ENCODE measurements at regions not wholly inside any gene's neighbourhood (a gene's known extent, or its start where the extent isn't known, plus 50 kb on each side); places are given as distances from the start of the nearest gene placed in this dataset.

DNA sequence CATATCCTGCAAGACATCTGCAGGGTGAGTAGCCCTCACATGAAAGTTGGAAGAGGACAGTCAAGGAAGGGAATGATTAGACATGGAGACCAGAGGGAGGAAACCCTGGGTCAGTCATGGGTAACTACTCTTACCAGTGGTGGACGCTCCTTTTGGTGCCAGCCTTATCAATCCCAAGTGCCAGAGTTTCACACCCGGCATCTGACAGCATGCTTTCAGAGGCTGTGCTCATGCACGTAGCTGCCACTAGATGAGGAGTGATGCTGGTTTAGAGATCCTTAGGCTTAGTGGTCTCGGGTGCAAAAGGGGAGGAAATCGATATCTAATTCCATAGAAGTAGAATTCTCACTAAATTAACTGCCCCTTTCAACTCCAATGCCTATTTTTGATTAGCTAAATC, 100.8 kb downstream of the PLCE1 start:
- TF ChIP-seq EZH2 (IDR thresholded peaks at IDR 0.05), result no peak
- no peak for TF ChIP-seq JUND (IDR thresholded peaks at IDR 0.05)
- TF ChIP-seq EZH2phosphoT487 (IDR thresholded peaks at IDR 0.05; ENCODE audit: borderline replicate concordance), result no peak
- TF ChIP-seq, protein P1, sequence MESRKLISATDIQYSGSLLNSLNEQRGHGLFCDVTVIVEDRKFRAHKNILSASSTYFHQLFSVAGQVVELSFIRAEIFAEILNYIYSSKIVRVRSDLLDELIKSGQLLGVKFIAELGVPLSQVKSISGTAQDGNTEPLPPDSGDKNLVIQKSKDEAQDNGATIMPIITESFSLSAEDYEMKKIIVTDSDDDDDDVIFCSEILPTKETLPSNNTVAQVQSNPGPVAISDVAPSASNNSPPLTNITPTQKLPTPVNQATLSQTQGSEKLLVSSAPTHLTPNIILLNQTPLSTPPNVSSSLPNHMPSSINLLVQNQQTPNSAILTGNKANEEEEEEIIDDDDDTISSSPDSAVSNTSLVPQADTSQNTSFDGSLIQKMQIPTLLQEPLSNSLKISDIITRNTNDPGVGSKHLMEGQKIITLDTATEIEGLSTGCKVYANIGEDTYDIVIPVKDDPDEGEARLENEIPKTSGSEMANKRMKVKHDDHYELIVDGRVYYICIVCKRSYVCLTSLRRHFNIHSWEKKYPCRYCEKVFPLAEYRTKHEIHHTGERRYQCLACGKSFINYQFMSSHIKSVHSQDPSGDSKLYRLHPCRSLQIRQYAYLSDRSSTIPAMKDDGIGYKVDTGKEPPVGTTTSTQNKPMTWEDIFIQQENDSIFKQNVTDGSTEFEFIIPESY (IDR thresholded peaks at IDR 0.05; ENCODE audit: extremely low read depth, insufficient replicate concordance, low read length), result no peak
- no peak for TF ChIP-seq POLR2AphosphoS5 (IDR thresholded peaks at IDR 0.05; ENCODE audit: low read depth, low read length)
- TF ChIP-seq, protein P2, sequence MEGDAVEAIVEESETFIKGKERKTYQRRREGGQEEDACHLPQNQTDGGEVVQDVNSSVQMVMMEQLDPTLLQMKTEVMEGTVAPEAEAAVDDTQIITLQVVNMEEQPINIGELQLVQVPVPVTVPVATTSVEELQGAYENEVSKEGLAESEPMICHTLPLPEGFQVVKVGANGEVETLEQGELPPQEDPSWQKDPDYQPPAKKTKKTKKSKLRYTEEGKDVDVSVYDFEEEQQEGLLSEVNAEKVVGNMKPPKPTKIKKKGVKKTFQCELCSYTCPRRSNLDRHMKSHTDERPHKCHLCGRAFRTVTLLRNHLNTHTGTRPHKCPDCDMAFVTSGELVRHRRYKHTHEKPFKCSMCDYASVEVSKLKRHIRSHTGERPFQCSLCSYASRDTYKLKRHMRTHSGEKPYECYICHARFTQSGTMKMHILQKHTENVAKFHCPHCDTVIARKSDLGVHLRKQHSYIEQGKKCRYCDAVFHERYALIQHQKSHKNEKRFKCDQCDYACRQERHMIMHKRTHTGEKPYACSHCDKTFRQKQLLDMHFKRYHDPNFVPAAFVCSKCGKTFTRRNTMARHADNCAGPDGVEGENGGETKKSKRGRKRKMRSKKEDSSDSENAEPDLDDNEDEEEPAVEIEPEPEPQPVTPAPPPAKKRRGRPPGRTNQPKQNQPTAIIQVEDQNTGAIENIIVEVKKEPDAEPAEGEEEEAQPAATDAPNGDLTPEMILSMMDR (IDR thresholded peaks at IDR 0.05 in 2 of 3, conservative IDR thresholded peaks at IDR 0.05 in 1 of 3; ENCODE audit: borderline replicate concordance in 1 of 3, insufficient read depth in 1 of 3, low read depth in 2 of 3, low read length in 2 of 3), result no peak
